ENCODE measurements at regions not wholly inside any gene's neighbourhood (a gene's known extent, or its start where the extent isn't known, plus 50 kb on each side); places are given as distances from the start of the nearest gene placed in this dataset.

DNA sequence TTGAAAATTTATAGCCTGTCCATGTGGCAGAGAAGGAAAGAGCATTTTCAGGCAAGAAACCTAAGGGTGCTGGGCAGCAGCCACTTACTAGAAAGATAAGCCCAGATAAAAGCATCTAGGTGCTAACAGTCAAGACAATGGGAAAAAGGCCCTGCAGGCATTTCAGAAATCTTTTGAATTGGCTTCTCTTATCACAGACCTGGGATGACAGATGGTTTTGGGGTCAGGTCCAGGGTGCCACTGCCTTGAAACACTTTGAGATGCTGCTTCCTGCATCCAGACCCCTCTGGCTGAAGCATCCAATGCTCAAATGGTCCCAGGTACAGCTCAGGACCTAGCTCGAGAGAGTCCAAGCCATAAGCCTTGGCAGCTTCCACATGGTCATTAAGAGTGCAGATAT lies 466.5 kb downstream of the FSCB start:
- CTCF ChIA-PET = no interaction called here
- peaks cover 10% of the 10 kb centered on the region for H3K9me3 Mint-ChIP-seq (ENCODE audit: unreplicated experiment)
- intact Hi-C loops (cut with micrococcal nuclease; ENCODE audit: unreplicated experiment) = no loop called here
- H3K27me3 Mint-ChIP-seq (ENCODE audit: insufficient read depth, unreplicated experiment) = no peaks in the 10 kb centered on the region
- no peaks in the 10 kb centered on the region for H3K4me1 Mint-ChIP-seq (ENCODE audit: low read depth, unreplicated experiment)
- Histone ChIP-seq H3K9me3 (no peaks in the 10 kb centered on the region), H3K4me3 (ENCODE audit: low read depth, low read length) (no peak overlapping the region), H3K27me3 (replicated peaks; ENCODE audit: control insufficient read depth, insufficient read depth, low read length) (no peaks in the 10 kb centered on the region), H3K4me1 (no peaks in the 10 kb centered on the region), H3K36me3 (ENCODE audit: control insufficient read depth, insufficient read depth, low read length) (no peaks in the 10 kb centered on the region)
- POLR2A ChIA-PET = no interaction called here
- no peak overlapping the region for H3K27ac Mint-ChIP-seq (ENCODE audit: unreplicated experiment)
- no TSS peak for BruUV-seq (replicated peaks)
- no peaks in the 10 kb centered on the region for H3K36me3 Mint-ChIP-seq (ENCODE audit: insufficient read depth, unreplicated experiment)
- TF ChIP-seq, protein P1, sequence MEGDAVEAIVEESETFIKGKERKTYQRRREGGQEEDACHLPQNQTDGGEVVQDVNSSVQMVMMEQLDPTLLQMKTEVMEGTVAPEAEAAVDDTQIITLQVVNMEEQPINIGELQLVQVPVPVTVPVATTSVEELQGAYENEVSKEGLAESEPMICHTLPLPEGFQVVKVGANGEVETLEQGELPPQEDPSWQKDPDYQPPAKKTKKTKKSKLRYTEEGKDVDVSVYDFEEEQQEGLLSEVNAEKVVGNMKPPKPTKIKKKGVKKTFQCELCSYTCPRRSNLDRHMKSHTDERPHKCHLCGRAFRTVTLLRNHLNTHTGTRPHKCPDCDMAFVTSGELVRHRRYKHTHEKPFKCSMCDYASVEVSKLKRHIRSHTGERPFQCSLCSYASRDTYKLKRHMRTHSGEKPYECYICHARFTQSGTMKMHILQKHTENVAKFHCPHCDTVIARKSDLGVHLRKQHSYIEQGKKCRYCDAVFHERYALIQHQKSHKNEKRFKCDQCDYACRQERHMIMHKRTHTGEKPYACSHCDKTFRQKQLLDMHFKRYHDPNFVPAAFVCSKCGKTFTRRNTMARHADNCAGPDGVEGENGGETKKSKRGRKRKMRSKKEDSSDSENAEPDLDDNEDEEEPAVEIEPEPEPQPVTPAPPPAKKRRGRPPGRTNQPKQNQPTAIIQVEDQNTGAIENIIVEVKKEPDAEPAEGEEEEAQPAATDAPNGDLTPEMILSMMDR (IDR thresholded peaks at IDR 0.05; ENCODE audit: insufficient read depth in 1 of 2, low read depth in 1 of 2, low read length in 1 of 2, severe bottlenecking in 1 of 2, unreplicated experiment in 1 of 2) = no peak
- DNase-seq = no peak
- H3K4me3 Mint-ChIP-seq (ENCODE audit: unreplicated experiment) = no peak overlapping the region

DNA sequence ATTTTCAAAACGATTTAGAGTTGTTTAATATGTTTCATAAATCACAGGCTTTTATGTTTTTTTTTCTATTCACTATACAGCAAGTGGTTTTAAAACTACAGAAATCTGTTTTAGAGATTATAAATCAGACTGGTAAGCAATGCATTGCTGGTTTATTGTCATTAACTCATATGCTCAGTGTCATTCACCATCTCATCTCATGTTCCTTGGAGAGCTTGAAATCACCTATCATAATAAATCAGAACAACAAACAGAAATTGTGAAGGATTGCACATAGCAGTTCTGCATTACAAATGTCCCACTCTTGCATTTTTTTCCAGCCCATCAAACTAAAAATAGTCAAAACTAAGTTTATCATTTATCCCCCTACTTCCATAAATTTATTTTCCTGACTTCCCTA lies 470.8 kb downstream of the FSCB start:
- H3K27me3 ChIP-seq (replicated peaks; ENCODE audit: control insufficient read depth, insufficient read depth, low read length) = no peaks in the 10 kb centered on the region
- ChIA-PET CTCF (no interaction called here), POLR2A (no interaction called here)
- DNase-seq = no peak
- H3K4me1 Mint-ChIP-seq (ENCODE audit: low read depth, unreplicated experiment) = no peaks in the 10 kb centered on the region
- H3K4me3 ChIP-seq (ENCODE audit: low read depth, low read length) = no peak overlapping the region
- intact Hi-C loops (cut with micrococcal nuclease; ENCODE audit: unreplicated experiment) = no loop called here
- peaks cover 10% of the 10 kb centered on the region for H3K9me3 Mint-ChIP-seq (ENCODE audit: unreplicated experiment)
- H3K27me3 Mint-ChIP-seq (ENCODE audit: insufficient read depth, unreplicated experiment) = no peaks in the 10 kb centered on the region
- no peak overlapping the region for H3K27ac Mint-ChIP-seq (ENCODE audit: unreplicated experiment)
- no peaks in the 10 kb centered on the region for H3K4me1 ChIP-seq
- no peaks in the 10 kb centered on the region for H3K36me3 ChIP-seq (ENCODE audit: control insufficient read depth, insufficient read depth, low read length)
- no peaks in the 10 kb centered on the region for H3K9me3 ChIP-seq
- H3K4me3 Mint-ChIP-seq (ENCODE audit: unreplicated experiment) = no peak overlapping the region
- BruUV-seq (replicated peaks) = no TSS peak
- H3K36me3 Mint-ChIP-seq (ENCODE audit: insufficient read depth, unreplicated experiment) = no peaks in the 10 kb centered on the region
- TF ChIP-seq, protein P1 (IDR thresholded peaks at IDR 0.05; ENCODE audit: insufficient read depth in 1 of 2, low read depth in 1 of 2, low read length in 1 of 2, severe bottlenecking in 1 of 2, unreplicated experiment in 1 of 2) = no peak

DNA sequence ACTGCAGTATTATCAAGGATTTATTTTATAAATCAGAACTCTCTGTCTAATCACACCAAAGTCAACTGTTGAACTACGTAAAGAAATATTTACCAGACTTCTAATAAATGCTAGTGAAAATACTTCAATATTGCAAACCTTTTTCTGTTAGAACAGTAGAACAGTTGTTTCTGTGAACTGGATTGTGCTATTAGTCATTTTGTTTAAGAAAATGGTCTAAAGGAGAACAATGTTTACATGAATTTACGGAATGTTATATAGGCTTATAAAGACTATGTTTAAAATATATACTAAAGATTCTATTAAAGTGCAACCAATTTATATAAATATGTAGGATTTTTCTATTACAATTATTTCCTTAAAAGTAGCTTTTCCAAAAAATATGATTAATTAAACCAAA lies 471.4 kb downstream of the FSCB start:
- Histone ChIP-seq H3K4me3 (ENCODE audit: low read depth, low read length) (no peak overlapping the region), H3K4me1 (no peaks in the 10 kb centered on the region), H3K27me3 (replicated peaks; ENCODE audit: control insufficient read depth, insufficient read depth, low read length) (no peaks in the 10 kb centered on the region), H3K36me3 (ENCODE audit: control insufficient read depth, insufficient read depth, low read length) (no peaks in the 10 kb centered on the region), H3K9me3 (no peaks in the 10 kb centered on the region)
- H3K27me3 Mint-ChIP-seq (ENCODE audit: insufficient read depth, unreplicated experiment) = no peaks in the 10 kb centered on the region
- POLR2A ChIA-PET = no interaction called here
- H3K36me3 Mint-ChIP-seq (ENCODE audit: insufficient read depth, unreplicated experiment) = no peaks in the 10 kb centered on the region
- CTCF ChIA-PET = no interaction called here
- intact Hi-C loops (cut with micrococcal nuclease; ENCODE audit: unreplicated experiment) = no loop called here
- H3K4me1 Mint-ChIP-seq (ENCODE audit: low read depth, unreplicated experiment) = no peaks in the 10 kb centered on the region
- TF ChIP-seq, protein P1 (IDR thresholded peaks at IDR 0.05; ENCODE audit: insufficient read depth in 1 of 2, low read depth in 1 of 2, low read length in 1 of 2, severe bottlenecking in 1 of 2, unreplicated experiment in 1 of 2) = no peak
- no peak for DNase-seq
- peaks cover 9% of the 10 kb centered on the region for H3K9me3 Mint-ChIP-seq (ENCODE audit: unreplicated experiment)
- no TSS peak for BruUV-seq (replicated peaks)
- no peak overlapping the region for H3K4me3 Mint-ChIP-seq (ENCODE audit: unreplicated experiment)
- H3K27ac Mint-ChIP-seq (ENCODE audit: unreplicated experiment) = no peak overlapping the region

All from Caco-2 (cell line).